SK-N-SH treated with all-trans-retinoic acid at 6 μM for 48 hours (cell line): ENCODE measurements at regions not wholly inside any gene's neighbourhood (a gene's known extent, or its start where the extent isn't known, plus 50 kb on each side); places are given as distances from the start of the nearest gene placed in this dataset.

Source experiments
- ARNTL ChIP-seq: fragments of 450-650 bp; formaldehyde crosslinking; IDR thresholded peaks from 2 replicates; pipeline ENCODE4 v1.5.0; 2020; ENCODE audit warnings: low read depth, mild to moderate bottlenecking, moderate library complexity, borderline replicate concordance
- OSR1 ChIP-seq: fragments of 250-450 bp; sonication (Bioruptor Pico); IDR thresholded peaks from 2 replicates; pipeline ENCODE4 v1.8.0; 2022; ENCODE audit warnings: moderate library complexity, mild to moderate bottlenecking, inconsistent platforms
- PPARA ChIP-seq: fragments of 250-450 bp; sonication (Bioruptor Pico); IDR thresholded peaks from 2 replicates; pipeline ENCODE4 v1.5.0; 2020; ENCODE audit warnings: mild to moderate bottlenecking, borderline replicate concordance
- RARB ChIP-seq: fragments of 250-450 bp; sonication (Bioruptor Pico); IDR thresholded peaks from 2 replicates; pipeline ENCODE4 v1.8.0; 2021; ENCODE audit warnings: mild to moderate bottlenecking, moderate library complexity
- TOX ChIP-seq: fragments of 250-450 bp; sonication (Bioruptor Pico); IDR thresholded peaks from 2 replicates; pipeline ENCODE4 v1.8.0; 2021; ENCODE audit warnings: mild to moderate bottlenecking, moderate library complexity, borderline replicate concordance
- ZFP3 ChIP-seq: fragments of 250-450 bp; sonication (Bioruptor Pico); IDR thresholded peaks from 2 replicates; pipeline ENCODE4 v1.5.0; 2020; ENCODE audit warnings: mild to moderate bottlenecking, moderate library complexity
- ZFP30 ChIP-seq: fragments of 450-650 bp; formaldehyde crosslinking; IDR thresholded peaks from 2 replicates; pipeline ENCODE4 v1.5.0; 2022; ENCODE audit warnings: mild to moderate bottlenecking, moderate library complexity
- TF ChIP-seq, protein P1 (sequence below): fragments of 250-450 bp; sonication (Bioruptor Pico); IDR thresholded peaks from 2 replicates; pipeline ENCODE4 v1.8.0; 2020; ENCODE audit warnings: mild to moderate bottlenecking, moderate library complexity, borderline replicate concordance
- TF ChIP-seq, protein P2 (sequence below): fragments of 250-450 bp; sonication (Bioruptor Pico); IDR thresholded peaks from 2 replicates; pipeline ENCODE4 v1.8.0; 2021; ENCODE audit warnings: low read depth, mild to moderate bottlenecking, moderate library complexity, borderline replicate concordance
- TF ChIP-seq, protein P3 (sequence below): fragments of 250-450 bp; sonication (Bioruptor Pico); IDR thresholded peaks from 2 replicates; pipeline ENCODE4 v1.5.1; 2020; ENCODE audit warnings: low read depth, mild to moderate bottlenecking, moderate library complexity

DNA sequence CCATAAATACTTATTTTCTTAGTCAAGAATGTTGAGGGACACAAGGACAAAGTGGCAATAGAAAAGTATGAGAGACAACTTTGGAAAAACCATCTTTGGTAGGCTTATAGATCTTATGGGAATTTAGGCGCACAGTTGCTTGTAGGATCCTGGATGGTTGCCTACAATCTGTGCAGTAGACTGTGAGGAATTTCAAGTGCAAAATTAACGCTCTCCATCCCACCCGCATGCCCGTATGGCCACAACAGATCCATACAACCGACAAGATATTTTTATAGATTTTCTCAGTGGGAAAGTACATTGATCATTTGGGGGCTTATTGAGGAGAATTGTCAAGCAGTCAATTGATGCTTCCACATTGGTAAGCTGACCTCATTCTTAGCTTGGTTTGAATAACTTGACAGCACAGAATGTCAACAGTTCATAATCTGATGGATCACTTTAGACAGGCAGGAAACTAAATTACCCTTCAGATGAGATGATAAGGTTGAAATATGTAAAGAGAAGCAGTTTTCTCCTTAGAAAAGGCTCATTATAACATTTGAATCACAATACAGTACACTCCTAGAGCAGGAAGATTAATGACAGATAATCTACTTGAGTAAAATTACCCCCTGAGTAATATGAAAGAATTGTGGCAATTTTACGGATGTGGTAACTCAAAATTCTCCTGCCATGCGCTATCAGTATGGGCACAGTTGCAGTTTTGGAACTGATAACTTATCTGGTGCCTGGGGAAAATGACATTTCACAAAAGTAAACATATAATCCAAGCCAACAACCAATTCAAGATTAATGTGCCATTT lies 479.7 kb downstream of the KIF20B start:
- TF ChIP-seq, protein P1, sequence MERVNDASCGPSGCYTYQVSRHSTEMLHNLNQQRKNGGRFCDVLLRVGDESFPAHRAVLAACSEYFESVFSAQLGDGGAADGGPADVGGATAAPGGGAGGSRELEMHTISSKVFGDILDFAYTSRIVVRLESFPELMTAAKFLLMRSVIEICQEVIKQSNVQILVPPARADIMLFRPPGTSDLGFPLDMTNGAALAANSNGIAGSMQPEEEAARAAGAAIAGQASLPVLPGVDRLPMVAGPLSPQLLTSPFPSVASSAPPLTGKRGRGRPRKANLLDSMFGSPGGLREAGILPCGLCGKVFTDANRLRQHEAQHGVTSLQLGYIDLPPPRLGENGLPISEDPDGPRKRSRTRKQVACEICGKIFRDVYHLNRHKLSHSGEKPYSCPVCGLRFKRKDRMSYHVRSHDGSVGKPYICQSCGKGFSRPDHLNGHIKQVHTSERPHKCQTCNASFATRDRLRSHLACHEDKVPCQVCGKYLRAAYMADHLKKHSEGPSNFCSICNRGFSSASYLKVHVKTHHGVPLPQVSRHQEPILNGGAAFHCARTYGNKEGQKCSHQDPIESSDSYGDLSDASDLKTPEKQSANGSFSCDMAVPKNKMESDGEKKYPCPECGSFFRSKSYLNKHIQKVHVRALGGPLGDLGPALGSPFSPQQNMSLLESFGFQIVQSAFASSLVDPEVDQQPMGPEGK (CRISPR knock-in tag), result peak; percentile 77; the same call in 1 of the 2 replicates
- TF ChIP-seq PPARA (no peak), ZFP3 (CRISPR knock-in tag) (no peak; the same call in 1 of the 2 replicates), TOX (CRISPR knock-in tag) (no peak), OSR1 (CRISPR knock-in tag) (no peak), ZFP30 (CRISPR knock-in tag) (no peak), RARB (no peak), ARNTL (CRISPR knock-in tag) (no peak)
- TF ChIP-seq, protein P2, sequence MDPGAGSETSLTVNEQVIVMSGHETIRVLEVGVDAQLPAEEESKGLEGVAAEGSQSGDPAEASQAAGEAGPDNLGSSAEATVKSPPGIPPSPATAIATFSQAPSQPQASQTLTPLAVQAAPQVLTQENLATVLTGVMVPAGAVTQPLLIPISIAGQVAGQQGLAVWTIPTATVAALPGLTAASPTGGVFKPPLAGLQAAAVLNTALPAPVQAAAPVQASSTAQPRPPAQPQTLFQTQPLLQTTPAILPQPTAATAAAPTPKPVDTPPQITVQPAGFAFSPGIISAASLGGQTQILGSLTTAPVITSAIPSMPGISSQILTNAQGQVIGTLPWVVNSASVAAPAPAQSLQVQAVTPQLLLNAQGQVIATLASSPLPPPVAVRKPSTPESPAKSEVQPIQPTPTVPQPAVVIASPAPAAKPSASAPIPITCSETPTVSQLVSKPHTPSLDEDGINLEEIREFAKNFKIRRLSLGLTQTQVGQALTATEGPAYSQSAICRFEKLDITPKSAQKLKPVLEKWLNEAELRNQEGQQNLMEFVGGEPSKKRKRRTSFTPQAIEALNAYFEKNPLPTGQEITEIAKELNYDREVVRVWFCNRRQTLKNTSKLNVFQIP, result no peak
- TF ChIP-seq, protein P3, sequence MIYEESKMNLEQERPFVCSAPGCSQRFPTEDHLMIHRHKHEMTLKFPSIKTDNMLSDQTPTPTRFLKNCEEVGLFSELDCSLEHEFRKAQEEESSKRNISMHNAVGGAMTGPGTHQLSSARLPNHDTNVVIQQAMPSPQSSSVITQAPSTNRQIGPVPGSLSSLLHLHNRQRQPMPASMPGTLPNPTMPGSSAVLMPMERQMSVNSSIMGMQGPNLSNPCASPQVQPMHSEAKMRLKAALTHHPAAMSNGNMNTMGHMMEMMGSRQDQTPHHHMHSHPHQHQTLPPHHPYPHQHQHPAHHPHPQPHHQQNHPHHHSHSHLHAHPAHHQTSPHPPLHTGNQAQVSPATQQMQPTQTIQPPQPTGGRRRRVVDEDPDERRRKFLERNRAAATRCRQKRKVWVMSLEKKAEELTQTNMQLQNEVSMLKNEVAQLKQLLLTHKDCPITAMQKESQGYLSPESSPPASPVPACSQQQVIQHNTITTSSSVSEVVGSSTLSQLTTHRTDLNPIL (CRISPR knock-in tag), result peak; percentile 61; the same call in 1 of the 2 replicates
